IPS DF 4.7 (cell line): ENCODE measurements at regions not wholly inside any gene's neighbourhood (a gene's known extent, or its start where the extent isn't known, plus 50 kb on each side); places are given as distances from the start of the nearest gene placed in this dataset.
"Not testable (repeated sequence)": the region's sequence is repeated elsewhere in the genome, so short reads cannot be mapped to it uniquely, and the experiment has no call there.

Experiments used
- DNase-seq: peaks from one replicate; pipeline ENCODE4 v3.0.0-alpha.2; 2013; ENCODE audit warnings: low spot score; ENCODE audit errors: extremely low read depth

DNA sequence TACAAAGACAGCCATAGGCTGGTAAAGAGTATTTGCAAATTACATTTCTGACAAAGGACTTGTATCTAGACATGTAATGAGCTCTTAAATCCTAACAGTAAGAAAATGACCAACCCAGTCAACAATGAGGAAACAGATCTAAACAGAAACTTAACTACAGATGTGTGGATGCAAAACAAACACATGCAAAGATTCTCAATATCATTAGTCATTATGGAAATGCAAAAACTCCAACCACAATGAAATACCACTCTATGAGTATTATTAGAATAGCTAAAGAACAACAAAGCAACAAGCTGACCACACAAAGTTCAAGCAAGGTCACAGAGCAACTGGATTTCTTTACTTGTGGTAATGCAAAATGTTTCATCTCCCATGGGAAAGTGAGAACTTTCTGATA, 275.3 kb upstream of the DPP6 start:
- not testable (repeated sequence) for DNase-seq

DNA sequence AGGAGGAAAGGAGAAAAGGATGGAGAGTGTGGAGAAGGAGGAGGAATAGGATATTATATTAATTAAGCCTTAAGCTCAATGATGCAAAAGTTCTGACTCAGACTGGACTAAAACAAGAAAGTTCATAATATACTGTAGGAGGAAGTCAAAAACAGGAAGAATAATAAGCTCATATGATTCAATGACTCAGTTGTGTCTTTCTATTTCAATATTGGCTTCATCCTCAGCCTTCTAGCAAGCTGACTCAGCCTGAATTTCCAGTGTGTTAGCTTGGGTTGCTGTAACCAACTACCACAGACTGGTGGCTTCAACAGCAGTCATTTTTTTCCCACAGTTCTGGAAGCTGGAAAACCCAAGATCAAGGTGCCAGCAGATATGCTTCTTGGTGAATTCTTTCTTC, 254.8 kb upstream of the DPP6 start:
- not testable (repeated sequence) for DNase-seq

DNA sequence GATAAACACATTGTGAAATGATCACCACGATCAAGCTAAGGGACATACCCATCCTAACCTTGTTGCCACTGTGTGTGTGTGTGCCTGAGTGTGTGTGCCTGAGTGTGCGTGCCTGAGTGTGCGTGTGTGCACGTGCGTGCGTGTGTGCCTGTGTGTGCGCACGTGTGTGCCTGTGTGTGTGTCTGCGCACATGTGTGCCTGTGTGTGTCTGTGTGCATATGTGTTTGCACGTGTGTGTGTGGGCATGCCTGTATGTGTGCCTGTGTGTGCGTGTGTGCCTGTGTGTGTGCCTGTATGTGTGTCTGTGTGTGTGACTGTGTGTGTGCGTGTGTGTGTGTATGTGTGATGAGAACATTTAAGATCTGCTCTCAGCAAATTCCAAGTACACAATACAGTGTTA, 244.1 kb upstream of the DPP6 start:
- no peak for DNase-seq

DNA sequence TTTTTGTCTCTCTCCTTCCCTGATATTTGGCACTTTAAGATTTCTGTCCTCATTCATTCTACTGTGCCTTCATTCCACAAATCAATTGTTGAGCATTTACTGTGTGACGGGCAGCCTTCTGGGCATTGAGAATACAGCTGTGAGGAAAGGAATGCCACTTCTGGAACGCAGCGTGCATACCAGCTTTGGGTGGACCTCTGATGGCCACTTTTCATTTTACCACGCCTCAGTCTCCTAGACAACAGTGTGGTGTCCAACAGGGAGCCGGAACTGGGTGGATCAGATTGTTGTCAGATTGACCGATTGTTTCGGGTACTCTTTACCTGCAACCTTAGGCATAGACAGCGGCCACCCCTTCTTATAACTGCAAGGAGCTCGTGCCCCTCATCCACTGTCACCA, 222.7 kb upstream of the DPP6 start:
- DNase-seq = no peak

DNA sequence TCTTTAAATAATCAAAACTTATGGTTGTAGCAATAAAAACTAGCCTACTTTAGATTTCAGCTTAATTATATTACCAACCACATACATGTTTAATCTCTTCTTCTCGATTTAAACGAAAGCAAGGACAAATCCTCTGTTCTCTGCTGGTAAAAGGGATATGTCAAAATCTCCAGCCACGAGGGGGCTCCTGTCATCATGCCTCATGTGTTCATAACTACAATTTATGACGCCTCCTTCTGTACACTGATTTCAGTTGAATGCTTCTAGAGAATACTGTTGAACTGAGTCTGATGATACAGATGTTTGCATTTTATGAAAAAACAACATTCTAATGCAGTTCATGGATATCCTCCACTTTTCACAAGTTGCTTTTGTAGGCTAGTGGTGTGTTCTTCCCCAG, 220.0 kb upstream of the DPP6 start:
- no peak for DNase-seq

DNA sequence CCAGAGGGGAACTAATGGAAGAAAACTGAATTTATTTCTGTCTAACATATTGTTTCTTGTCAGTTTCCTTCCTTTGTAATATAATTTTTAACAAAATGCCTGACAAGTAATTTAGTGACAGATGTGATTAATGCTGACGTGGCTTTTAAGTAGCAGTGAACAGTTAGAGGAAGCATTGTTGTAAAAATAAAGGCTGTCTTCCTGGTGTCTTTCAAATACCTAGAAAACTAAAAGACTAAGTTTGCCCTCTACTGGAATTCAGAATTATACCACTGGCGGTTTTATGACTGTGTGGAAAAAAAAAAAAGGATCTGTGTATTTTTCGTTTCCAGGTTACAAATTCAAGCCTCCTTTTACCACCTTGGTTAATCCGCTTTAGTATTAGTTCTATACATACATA, 217.1 kb upstream of the DPP6 start:
- DNase-seq = no peak

DNA sequence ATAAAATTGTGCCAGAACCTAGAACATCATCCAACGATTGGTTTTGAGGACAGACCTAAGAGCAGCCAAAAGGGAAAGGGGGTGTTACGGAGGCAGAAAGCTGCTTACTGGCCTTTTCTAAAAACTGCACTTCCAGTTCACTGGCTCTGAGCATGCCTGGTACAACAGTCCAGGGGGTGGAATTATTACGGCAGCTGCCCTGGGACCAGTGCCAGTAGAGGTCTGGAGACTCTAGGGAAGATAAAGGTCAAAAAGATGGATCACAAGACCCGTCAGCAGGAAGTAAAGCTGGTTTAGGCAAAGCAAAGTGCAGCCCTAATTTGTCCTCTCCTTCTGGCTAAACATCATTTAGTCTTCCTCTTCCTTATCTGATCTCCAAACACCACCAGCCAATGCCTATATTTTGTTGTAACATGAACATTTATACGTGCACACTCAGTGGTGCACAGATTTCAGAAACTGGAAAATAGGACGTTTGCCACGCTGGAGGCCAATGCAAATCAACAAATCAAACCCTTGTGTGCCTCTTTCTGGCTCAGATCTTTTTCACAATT, 216.4 kb upstream of the DPP6 start:
- DNase-seq = no peak

DNA sequence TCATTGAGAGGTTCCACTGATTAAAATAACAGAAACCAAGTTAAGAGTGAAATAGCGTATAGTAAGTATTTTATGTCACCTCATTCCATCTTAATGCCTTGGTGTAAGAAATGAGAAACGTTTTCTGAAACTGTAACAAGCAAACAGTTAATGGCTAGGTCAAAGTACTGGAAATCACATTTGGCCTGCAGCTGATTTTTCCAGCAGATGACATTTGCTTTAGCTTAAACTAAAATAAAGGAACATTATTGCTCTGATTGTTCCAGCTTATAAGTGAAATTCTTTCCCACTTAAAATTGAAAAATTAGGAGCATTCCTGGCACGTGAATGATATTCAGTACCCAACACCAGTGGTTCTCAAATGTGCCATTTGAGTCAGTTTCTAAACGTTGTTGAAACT, 213.6 kb upstream of the DPP6 start:
- DNase-seq = no peak

DNA sequence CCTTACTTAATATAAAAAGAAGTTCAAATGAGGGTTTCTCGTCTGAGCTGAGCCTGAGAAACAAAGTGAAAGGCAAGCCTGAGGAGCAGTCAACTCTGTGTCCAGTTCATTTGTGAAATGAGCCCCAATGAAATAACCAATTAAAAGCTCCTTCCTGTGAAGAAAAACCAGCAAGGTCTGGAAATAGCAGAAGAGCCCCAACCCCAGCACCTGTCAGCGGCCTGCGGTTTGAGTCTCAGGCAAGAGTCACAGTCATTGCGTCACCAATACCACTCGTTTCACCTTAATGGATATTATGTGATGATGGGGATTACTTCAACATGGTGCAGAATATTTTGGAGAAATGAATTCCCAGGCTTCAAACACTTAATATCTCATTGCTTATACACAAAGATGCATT, 211.3 kb upstream of the DPP6 start:
- no peak for DNase-seq

DNA sequence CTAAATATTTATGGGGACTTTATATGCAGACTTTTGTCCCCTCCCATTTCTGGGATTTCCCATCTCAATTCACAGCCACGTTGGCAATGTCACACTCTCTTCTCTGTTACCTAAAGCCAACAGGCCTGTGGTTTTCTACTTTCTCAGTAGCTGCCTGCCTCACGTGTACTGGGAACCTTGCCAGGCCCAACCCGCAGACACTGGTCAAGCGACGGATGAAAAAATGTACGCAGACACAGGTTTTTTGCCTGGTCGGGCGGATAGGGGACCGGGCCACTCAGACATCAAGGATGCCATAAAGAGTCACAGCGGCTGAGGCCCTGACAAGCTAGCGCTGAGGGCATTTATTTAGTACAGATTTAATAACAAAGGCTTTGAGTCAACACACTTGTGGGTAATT, 204.4 kb upstream of the DPP6 start:
- DNase-seq = no peak

DNA sequence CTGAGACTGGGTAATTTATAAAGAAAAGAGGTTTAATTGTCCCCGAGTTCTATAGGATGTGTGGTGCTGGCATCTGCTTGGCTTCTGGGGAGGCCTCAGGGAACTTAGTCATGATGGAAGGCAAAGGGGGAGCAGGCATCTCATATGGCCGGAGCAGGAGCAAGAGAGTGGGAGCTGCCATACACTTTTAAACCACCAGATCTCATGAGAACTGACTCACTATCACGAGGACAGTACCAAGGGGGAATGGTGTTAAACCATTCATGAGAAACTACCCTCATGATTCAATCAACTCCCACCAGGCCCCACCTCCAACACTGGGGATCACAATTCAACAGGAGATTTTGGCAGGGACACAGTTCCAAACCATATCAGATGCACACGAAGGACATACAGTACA, 199.9 kb upstream of the DPP6 start:
- DNase-seq = no peak

DNA sequence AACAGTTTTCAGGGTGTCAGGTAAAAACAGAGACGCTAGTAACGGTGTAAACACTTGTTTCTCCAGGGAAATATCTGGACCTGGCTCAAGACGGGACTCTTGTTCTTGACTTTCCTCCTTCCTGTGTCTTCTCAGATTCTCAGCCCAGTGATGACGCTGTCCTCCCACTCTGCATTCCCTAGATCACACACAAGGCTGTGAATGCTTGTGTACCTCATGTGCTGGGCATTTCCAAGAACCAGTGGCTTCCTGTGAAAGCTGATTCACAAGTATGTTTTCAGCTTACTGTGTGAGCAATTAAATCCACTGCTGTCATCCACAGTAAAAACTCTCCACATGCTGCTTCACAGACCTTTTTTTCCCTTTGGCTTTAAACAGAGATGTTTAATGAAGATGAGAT, 193.8 kb upstream of the DPP6 start:
- DNase-seq = no peak

DNA sequence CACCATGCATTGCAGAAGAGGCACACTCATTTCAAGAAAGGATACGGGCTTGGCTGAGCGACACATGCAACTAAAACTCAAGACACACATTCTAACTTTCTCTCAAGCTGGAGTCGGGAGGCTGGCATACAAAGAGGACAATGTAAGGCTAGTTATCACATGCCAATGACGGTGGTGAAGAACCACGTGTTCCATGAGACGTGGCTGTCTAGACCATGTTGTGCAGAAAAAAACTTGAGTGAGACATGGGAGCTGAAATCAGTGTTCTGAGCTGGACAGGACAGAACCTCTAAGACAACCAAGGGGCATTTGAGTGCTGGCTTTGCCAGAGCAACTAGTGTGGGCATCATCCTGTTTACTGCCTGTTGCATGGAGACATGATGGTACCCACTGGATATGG, 193.0 kb upstream of the DPP6 start:
- DNase-seq = no peak

DNA sequence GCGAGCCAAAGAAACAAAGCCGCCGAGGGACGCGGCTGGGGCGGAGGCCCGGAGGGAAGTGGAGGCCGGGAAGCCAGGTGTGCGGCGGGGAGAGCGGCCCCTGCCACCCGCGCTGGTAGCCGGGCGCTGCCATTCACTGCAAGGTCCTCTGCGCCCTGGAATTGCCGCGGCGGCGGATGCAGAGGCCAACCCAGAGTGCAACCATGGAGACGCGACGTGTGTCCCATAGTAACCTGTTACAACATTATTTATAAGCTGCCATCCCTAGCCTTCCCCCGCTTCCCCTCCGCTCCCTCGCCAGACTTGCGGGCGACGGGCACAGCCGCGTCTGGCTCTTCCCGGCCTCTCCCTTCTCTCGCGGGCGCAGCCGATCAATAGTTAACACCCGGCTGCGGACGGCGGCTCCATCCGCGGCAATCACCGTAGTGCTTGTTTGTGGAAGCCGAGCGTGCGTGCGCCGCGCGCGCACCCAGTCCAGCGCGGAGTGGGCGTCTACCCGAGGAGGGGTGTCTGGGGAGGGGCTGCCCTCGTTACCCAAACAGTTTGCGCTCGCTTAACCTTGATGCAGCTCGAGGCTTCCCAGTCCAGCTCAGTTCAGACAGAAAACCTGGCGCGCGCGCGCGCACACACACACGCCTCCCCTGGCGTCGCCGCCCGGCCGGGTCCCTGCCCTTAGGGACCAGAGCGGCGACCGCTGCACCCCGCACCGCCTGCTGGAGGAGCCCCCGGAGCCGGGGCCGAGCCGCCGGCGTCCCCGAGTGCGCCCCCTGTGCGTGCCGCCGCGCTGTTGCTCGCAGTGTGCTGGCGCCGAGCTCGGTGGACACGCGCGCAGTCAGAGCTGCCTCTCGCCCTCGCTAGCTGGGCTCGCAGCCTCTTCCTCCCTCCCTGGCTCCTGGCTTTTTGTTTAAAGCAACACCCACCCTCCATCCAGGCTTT, 165.4 kb upstream of the DPP6 start:
- DNase-seq = no peak

DNA sequence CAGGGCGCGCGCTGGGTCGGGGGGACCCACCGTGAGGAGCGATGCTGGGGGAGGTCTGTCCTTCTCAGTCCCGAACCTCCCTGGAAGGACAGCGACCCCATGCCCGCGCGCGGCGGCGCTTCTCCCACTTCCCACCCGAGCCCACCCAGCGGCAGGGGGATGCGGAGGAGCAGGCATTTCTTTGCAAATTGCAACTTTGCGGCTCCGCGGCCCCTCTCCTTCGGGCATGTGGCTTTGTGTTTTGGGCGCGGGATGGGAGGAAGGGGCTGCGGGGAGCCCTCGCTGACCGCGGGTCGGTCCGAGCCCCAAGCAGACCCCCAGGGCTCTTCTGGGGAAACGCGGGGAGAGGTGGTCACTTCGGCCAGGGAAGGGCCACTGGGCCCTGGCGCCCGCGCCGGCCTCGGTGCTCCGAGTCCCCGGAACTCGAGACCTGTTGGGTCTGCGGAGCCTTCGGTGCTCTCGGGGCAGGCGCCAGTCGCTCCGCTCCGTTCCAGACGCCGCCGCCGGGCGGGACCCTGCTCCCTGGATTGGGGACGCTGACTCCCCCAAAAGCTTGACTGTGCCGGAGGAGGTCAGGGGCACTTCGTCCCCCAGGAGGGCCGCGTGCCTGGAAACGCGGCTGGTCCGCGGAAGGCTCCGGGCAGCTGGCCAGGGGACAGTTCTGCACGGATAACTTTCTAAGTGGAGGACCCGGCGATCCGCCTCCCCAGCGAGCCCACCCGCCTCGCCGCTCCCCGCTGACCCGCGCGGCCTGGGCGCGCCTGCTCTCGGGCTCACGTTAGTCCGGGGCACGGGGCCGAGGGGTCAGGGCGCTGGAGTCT, 164.2 kb upstream of the DPP6 start:
- no peak for DNase-seq

DNA sequence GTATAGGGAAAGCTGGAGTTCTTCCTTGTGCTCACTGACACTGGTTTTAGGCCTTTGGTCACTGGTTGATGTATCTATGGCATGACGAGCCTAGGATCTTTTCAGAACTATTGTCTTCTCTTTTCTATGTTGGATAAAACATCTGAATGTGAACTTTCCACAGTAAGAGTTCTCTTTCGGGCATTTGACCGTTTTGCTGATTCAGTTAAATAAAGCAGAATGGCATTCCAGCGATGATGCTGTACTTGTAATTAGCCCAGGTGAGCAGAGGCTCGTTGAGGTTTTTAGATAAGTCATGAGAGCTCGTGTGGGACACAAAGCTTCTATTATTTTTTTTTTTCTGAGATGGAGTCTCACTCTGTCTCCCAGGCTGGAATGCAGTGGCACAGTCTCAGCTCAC, 160.2 kb upstream of the DPP6 start:
- DNase-seq = no peak

DNA sequence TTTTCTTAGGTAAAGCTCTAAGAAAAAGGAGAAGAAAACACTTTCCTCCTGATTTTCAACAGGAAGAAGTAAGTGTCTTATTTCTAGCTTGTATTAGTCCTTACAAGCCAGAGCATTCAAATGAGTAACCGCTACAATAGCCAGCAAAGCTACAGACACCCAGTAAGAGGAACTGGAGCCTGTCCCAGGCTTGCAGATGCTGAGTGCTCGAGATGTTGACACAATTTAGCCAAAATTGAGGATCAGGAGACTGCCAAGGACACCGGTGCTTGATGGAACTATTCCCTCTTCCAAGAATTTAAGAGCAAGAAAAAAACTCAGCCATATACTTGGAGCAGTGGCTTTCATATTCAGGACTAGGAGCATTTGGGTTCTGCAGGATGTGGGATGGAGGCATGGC, 149.3 kb upstream of the DPP6 start:
- no peak for DNase-seq

DNA sequence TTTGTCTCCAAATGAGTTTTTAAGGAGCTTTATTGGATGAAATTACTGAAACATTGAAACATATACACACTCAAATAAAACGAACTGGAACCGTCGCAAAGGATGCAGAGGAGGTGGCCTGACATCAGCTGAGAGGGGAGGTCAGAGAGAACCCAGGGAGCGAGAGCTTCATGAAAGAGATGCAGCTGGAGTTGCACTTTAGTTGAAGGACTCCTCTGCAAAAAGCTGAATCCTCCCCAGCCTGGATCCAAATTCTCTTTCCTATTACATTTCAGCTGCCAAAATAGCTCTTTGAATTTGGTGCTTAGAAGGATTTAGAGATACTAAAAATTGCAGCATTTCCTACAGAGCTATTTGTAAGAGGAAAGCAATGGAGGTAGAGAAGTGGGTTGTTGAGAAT, 140.0 kb upstream of the DPP6 start:
- no peak for DNase-seq

DNA sequence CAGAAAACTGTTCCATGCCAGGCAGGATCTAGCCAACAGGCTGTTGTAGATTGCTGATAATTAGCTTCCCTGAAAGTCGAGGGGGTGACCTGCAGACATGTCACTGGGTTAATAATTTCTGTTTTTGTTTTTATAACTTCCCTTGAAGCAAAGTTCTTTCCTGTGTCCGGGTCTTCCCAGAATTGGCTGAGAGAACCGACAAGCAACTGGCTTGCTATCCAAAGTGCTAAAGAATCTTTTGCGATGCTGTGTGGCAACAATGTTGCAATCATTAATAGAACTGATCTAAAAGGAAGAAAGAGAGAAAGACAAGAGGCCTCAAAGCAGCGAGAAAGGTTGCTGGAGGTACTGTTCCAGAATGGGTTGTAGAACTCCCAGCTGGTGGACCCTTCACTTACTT, 132.1 kb upstream of the DPP6 start:
- DNase-seq = no peak

DNA sequence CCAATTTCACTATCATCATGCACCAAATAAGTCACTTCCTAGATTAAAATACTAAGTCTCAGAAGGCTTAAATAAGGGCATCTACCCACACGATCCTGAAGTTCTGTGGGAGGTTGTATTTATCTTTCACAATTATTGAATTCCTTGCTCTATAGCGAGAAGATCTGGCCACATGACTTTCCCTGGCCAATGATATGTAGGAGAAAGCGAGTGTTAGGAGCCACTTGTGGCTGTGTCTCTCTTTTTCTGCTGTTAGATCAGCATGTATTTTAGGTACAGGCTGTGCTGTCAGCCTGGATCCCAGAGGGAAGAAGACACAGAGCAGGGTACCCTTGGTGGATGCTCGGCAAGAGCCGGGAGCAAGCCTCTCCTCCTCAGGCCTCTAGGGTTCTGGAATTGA, 131.3 kb upstream of the DPP6 start:
- DNase-seq = no peak

DNA sequence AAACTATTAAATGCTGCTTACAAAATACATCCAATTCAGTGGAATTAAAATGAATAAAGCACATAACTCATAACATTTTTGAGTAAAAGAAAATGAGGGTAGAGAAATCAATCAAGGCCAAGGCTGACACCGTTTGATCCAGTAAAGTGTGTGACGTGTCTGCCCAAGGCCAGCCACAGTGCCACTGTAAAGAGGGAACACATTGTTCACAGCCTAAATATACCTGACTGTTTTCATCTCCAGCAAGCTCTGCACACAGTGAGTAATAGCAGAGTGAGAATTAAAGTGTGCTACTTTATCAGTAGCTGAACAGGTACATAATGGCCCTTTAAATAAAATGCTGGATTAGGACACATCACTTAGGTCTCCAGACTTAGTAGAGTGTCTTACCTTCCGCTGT, 130.8 kb upstream of the DPP6 start:
- DNase-seq = no peak

DNA sequence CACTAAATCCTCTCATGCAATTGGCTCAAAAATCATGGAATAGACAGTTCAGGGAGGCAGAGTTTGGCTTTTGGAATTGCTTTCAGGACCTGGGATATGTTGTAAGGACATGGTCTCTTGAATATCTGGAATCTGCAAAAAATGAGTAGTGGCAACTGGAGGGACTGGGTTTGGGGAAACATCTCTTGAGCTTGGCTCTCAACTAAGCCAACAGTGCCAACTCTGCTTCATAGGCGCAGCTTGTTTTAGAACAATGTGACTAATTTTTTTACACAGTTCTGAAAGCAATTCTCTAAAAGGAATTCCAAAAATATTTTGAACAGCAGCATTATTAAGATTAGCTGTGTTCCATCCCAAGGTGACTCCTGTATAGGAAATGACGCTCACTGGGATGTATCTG, 121.5 kb upstream of the DPP6 start:
- DNase-seq = no peak
